A673 (cell line): ENCODE measurements at regions not wholly inside any gene's neighbourhood (a gene's known extent, or its start where the extent isn't known, plus 50 kb on each side); places are given as distances from the start of the nearest gene placed in this dataset.

Source experiments
- EZH2 ChIP-seq: fragments of 200-600 bp; sonication (generic); IDR thresholded peaks from 2 replicates; pipeline ENCODE4 v1.6.1; 2017; ENCODE audit warnings: borderline replicate concordance, low read depth, mild to moderate bottlenecking, mixed read lengths, antibody characterized with exemption, low read length; ENCODE audit not compliant: poor library complexity, severe bottlenecking
- TF ChIP-seq, protein P1 (sequence below): fragments of 300-800, 200-600 bp; sonication (generic); conservative IDR thresholded peaks from 2 replicates; pipeline ENCODE4 v1.5.1; 2017; ENCODE audit warnings: low read depth, mild to moderate bottlenecking, antibody characterized with exemption, low read length, moderate library complexity, mixed read lengths

DNA sequence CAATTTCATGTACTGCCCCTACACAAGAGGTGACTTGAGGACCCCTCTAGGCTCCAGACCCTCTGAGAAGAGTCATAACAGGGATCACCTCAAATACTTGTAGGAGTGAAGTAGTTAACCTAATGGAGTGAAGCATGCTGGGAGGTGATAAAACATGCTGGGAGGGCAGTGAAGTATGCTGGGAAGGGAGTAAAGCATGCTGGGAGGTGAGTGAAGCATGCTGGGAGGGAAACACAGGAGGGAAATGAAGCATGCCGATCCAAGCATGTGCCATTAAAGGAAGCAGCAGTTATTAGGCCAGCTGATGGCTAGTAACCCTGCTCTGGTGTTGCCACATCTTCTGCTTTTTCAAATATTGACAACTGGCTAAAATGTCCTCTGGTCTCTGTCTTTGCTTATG lies 70.7 kb upstream of the TRHDE start:
- TF ChIP-seq, protein P1, sequence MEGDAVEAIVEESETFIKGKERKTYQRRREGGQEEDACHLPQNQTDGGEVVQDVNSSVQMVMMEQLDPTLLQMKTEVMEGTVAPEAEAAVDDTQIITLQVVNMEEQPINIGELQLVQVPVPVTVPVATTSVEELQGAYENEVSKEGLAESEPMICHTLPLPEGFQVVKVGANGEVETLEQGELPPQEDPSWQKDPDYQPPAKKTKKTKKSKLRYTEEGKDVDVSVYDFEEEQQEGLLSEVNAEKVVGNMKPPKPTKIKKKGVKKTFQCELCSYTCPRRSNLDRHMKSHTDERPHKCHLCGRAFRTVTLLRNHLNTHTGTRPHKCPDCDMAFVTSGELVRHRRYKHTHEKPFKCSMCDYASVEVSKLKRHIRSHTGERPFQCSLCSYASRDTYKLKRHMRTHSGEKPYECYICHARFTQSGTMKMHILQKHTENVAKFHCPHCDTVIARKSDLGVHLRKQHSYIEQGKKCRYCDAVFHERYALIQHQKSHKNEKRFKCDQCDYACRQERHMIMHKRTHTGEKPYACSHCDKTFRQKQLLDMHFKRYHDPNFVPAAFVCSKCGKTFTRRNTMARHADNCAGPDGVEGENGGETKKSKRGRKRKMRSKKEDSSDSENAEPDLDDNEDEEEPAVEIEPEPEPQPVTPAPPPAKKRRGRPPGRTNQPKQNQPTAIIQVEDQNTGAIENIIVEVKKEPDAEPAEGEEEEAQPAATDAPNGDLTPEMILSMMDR, result no peak
- TF ChIP-seq EZH2, result no peak
